GM21723 (cell line): ENCODE measurements at regions not wholly inside any gene's neighbourhood (a gene's known extent, or its start where the extent isn't known, plus 50 kb on each side); places are given as distances from the start of the nearest gene placed in this dataset.

Source experiments
- ATAC-seq: cut with Tn5 transposase; IDR thresholded peaks from one replicate; pipeline ENCODE4 v1.9.1; 2021; ENCODE audit warnings: mild to moderate bottlenecking, moderate library complexity; ENCODE audit not compliant: unreplicated experiment

DNA sequence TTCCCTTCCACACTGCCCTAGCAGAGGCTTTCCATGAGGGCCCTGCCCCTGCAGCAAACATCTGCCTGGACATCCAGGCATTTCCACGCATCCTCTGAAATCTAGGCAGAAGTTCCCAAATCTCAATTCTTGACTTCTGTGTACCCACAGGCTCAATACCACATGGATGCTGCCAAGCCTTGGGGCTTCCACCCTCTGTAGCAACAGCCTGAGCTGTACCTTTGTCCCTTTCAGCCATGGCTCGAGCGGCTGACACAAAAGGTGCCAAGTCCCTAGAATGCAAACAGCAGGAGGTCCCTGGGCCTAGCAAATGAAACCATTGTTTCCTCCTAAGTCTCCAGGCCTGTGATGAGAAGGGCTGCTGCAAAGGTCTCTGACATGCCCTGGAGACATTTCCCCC is 744.5 kb upstream of the LINC00305 start:
- ATAC-seq: no peak

DNA sequence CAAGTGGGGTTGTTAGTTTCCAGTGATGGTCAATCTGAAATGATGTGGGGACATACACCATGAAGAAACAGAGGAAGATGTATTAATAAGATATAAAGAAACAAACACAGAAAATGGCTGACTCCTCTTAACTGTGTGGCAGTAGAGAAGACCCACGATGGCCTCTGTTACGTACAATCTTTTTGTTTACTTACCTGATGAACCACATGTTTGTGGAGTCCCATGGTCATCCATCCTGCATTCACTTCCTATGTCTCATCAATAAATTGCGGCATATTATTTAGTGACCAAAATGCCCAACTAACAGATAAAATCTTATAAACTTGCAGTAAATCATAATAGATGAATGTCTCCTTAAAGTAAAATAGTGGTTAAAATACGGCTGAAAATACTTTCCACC is 740.1 kb upstream of the LINC00305 start:
- no peak for ATAC-seq

DNA sequence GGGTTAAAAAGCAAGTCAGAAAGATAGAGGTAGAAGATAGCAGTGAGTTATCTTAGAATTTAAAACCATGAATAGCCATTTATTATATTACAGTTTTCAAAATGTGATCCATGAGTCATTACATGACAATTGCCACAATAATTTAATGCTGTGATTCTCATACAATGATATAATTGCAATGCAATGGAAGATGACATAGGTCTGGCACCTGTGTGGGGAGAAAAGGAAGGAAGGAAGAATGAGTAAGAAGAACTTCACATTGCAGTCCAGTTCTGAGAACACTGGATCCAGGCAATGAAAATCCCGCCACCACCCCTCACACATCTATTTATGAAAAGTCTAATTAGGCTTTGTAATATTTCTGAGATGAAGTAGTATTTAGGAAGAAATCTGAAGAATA is 738.1 kb upstream of the LINC00305 start:
- ATAC-seq: no peak

DNA sequence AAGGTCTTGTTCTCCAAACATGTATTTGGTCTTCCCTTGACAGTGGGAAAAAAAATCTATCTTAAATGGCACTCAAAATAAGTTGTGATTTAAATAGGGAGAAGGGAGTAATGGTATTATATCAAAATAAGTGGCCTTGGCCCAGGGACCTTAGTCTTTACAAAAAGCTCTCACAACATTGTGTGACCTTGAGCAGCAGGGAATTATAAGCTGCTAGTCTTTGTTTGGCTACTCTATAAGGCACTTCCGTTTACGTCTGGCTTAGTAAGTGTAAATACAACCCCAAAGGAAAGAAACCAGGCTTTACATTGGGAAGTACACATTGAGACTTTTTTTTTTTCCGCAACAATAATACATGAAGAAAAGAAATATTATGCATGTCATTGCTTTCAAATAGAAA is 734.0 kb upstream of the LINC00305 start:
- ATAC-seq: no peak

DNA sequence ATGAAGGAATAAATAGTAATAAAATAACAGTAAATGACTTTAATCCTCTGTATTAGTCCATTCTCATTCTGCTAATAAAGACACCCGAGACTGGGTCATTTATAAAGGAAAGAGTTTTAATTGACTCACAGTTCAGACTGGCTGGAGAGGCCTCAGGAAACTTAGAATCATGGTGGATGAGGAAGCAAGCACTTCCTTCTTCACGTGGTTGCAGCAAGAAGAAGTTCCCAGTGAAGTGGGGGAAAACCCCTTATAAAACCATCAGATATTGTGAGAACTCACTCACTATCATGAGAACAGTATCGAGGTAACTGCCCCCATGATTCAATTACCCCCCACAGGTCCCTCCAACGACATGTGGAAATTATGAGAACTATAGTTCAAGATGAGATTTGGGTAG is 727.9 kb upstream of the LINC00305 start:
- ATAC-seq: no peak

DNA sequence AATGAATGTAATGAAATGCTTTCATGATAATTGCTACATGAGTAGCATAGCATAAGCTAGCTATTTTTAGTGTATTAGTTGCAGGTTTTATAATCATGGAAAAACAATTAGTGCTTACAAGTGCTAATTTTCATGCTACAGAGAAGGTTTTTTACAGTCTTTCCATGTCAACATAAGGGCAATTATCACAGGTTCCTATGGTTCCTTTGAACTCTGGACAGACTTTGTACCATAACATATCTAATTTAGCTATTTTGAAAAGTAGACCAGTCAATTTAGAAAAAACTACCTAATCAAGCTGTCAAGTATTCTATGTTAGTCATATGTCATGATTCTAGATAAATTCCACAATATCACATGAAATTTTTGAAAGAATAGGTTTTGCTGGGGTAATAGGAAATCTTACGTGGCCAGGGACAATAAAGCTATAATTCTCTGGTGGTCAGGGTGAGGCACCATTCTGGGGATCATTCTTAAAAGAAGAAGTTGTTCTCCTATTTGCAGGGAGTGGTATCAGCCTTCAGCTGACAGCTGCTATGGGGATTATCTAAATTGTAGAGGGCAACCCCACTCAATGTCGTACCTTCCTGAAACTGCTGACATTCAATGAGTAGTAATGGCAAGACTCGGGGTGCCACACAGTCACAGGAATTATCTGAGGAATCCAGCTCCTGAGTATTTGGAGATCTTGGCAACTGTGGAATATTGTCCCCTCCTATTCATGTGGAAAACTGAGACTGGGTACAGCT is 724.0 kb upstream of the LINC00305 start:
- ATAC-seq: no peak

DNA sequence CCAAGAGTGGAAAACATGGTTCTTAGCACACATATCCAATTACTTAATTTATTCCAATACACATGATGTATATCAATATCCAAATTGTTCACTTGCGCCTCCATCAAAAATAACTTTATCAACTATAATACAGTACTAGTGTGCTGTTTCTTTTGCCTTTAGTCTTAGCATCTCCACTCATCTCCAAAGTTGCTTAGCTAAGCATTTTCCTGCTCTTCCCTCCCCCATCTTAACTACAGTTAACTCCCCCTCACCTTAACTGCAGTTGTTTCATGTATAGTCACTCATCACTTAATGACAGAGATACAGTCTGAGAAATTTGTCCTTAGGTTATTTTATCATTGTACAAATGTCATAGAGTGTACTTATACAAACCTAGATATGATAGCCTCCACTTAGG is 705.2 kb upstream of the LINC00305 start:
- ATAC-seq: no peak

DNA sequence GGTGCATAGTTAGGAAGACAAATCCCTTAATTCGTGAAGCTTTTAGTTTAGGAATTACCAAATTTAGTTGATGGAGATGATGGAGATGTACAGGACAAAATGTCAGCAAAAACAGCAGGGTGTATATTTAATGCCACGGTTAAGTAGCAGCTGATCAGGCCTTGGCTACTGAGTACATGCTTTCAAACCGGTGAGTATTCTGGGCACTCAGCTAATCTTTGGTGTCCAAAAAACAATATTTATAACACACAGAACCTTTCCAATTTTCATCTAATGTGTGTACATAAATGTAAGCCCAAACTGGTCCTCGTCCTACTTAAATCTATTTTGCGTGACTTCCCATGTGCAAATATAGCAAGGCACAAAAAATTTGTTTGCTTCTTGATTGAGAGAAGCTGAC is 703.4 kb upstream of the LINC00305 start:
- ATAC-seq: no peak

DNA sequence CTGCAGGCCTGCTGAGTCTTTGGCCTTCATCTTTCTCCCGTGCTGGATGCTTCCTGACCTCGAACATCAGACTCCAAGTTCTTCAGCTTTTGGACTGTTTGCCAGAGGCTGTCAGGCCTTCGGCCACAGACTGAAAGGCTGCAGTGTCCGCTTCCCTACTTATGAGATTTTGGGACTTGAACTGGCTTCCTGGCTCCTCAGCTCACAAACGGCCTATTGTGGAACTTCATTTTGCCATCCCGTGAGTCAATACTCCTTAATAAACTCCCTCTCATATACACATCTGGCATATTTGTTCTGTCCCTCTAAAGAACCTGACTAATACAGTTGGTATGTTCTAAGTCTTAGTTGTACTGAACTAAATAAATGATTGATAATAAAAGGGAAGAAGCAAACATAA is 702.8 kb upstream of the LINC00305 start:
- no peak for ATAC-seq

DNA sequence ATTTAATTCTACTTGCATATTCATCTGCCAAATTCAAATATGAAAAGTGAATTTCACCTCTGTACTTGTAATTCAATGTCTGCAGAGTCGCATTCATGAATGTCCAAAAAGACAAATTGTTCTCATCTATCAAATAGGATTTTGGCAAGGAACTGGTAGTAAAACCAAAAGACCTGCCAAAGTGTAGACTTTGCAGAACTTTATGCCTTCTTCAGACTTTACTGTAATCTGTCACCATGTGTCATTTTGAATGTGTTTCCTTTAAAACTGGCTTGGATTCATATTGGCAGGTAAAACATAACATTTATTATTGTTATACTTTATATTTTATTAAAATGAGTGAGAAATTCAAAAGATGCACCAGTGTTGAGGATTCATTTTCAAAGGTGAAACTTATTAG is 701.9 kb upstream of the LINC00305 start:
- no peak for ATAC-seq

DNA sequence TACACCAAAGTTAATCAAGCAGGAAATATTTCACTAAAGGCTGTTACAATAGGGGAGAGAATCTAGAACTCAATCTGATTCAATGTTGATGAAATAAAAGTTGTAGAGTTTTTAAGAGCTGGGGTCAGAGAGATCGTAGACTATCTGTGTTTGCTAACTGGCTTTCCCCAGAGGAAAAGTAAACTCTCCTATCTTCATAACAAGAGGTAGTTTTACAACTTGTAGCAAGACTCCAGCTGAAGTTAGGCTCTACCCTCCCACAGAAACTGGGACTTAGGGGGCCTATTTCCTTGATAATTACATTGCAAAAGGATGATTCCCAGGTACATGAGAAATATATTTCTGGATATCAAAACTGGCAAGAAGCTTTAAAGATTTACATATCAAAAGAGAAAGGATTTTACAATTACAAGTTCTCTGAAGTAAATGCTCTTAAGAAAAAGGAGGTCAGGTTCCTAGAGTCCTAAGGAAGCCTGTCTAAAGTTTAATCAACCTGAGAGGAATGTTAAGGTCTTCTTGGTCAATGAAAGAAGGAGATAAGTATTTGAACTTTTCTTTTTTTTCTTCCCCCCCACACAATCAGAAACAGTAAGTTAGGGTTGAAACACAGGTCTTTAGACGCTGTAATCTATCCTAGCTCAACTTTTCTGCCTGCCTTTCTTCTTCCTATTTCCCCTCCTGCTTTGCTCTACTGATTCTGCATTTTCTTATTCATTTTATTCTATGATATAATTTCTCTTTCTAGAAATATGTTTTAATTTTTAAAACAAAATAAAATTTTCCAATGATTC is 692.2 kb upstream of the LINC00305 start:
- ATAC-seq: no peak

DNA sequence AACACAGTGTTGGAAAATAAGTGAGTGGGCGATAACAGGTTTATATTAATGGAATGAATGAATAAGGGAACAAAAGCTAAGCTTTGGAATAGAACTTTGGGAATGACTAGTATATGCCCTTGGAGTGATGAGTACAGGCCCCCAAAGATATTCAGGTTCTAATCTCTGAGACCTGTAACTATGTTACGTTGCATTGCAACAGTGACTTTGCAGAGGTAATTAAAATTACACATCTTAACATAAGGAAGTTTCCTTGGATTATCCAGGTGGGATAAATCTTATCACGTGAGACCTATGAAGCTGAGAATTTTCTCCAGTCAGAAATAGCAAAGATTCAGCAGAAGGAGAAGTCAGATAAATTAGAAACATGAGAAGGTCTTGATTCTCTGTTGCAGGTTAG is 661.5 kb upstream of the LINC00305 start:
- no peak for ATAC-seq

DNA sequence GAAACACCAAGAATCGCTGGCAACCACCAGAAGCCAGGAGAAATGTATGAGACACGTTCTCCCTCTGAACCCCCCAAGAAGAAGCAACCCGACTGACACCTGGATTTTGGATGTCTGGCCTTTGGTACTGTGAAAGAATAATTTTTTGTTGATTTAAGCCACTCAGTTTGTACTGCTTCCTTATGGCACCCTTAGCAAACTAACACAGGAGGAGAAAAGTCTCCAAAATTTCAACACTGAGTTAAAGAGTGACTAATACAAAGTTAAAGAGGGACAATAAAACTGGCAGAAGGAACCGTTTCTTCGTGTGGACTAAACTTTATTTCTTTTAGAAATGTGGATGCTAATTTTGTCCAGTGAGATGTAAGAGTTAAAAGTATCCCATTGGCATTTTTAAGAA is 660.9 kb upstream of the LINC00305 start:
- no peak for ATAC-seq

DNA sequence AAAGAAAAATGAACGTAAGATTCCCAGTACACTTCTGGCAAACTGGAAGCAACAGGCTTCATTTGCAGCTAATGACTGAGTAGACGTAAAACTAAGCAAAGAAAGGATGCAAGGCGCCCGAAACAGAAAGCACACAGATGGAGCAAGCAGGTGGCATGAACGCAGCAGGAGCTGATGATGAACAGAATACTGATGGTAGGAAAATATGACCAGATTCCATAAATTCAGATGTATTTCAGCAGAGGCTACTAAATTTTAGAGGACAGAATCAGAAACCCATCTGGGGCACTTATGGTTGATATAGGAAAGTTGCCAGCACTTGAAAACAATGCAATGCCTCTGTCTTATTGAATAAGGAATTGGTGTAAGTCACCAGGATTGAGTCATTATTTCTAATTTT is 658.7 kb upstream of the LINC00305 start:
- ATAC-seq: no peak

DNA sequence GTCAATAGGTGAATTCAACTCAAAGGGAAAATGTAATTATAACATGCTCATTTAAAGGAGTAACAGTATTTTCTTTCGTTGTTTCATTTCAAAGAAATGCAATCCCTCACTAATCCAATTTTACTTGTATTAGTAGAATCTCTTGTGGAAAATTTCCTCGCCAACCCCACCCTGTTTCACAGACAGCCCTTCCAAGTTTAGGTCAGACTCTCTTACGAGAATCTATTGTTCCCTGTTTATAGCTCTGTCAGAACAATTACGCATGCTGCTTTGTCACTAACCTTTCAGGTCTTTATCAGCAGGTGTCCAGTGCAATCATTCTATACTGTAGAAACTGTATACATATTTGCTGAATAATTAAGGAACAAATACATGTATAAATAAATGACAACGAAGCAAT is 657.8 kb upstream of the LINC00305 start:
- no peak for ATAC-seq

DNA sequence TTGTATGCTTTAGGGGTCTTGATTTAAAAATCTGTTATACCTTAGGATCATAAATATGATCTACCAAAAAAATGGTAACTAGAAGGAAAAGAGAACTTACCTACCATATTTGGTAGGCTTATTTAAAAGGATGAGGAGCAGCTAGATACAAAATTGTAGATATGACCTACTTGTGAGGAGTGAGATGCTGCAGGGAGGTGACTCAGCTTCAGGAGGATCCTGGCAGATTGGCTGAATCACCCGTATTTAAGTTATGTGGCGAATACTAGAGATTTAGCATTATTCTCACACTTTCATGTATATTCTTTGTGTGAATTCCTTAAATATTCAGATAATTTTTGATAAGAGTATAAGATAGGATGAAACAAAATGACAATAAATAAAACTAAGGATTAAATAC is 657.3 kb upstream of the LINC00305 start:
- ATAC-seq: no peak

DNA sequence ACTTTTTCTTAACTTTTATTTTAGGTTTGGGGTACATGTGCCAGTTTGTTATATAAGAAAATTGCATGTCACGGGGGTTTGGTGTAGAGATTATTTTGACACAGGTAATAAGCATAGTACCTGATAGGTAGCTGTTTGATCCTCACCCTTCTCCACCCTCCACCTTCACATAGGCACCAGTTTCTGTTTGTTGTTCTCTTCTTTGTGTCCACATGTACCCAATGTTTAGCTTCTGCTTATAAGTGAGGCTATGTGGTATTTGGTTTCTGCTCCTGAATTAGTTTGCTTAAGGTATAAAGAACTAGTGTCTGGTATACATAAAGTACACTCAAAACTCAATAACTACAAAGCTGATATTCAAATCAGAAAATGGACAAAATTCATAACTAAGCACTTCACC is 654.6 kb upstream of the LINC00305 start:
- no peak for ATAC-seq

DNA sequence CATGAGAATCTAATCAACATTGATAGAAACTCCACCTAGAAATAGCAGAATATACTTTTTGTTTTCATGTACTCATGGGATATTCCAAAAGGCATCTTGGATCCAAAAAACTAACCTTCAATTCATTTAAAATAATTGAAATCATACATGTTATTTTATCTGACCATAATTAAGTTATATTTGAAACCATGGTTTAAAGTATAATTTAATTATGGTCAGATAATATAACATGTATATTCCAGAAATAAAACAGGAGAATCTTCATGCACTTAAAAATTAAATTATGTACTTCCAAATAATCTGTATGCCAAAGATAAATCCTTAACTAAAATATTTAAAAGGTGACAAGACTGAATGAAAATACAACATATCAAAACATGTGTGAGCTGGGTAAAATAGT is 651.3 kb upstream of the LINC00305 start:
- ATAC-seq: no peak

DNA sequence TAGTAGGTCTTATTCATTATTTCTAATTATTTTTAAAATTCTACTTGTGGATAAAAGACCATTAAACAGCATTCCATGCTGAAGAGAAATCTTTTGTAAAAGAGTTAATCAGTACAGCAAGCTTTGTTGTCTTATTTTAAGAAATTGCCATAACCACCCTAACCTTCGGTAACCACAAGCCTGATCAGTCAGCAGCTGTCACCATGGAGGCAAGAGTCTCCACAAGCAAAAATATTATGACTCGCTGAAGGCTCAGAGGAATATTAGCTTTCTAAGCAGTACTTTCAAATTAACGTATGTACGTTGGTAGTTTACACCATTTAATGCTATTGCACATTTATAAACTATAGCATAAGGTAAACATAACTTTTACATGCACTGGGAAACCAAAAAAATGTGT is 650.5 kb upstream of the LINC00305 start:
- ATAC-seq: no peak

DNA sequence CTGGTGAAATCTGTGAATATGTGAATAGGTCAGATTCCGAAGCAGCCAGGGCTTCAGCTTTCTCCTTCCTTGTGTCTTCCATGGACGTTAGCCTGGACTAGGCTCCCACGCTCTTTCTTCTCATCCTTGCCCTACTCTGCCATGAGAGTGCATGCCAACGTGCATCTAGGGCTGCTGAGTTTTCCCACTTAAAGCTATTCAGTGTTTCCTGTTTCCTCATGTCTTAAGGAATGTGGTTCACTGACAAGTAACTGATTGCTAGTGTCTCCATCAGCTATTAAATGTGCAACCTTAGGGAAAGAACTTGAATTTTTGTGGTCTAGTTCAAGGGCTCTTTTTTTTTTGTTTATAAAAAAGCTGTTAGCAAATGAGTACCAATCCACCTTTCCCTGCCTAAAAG is 642.3 kb upstream of the LINC00305 start:
- ATAC-seq: no peak

DNA sequence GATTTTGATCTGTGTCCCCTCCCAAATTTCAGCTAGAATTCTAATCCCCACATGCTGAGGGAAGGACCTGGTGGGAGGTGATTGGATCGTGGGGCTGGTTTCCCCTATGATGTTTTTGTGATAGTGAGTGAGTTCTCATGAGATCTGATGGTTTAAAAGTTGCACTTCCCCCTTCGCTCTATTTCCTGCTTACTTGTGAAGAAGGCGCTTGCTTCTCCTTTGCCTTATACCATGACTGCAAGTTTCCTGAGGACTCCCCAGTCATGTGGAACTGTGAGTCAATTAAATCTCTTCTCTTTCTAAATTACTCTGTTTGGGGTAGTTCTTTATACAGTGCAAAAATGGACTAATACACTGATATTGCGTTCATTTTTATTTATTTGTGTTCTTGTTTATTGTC is 636.8 kb upstream of the LINC00305 start:
- ATAC-seq: no peak

DNA sequence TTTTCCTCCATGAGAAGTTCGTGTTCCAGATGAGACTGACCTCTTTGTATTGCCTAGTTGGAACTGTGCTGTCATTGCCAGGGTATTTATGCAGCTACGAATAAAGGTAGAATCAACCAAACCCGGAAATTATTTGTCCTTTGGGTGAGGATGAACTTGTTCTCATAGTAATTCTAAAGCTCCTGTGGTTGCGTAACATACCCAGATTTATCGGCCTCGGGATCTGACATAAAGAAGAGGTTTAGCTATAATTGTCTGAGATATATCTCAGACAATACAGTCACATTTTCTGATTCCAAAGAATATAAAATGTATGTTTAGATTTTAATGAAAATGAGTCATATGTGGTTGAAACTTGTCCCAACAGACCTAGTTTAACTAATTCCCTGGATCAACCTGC is 628.7 kb upstream of the LINC00305 start:
- no peak for ATAC-seq

DNA sequence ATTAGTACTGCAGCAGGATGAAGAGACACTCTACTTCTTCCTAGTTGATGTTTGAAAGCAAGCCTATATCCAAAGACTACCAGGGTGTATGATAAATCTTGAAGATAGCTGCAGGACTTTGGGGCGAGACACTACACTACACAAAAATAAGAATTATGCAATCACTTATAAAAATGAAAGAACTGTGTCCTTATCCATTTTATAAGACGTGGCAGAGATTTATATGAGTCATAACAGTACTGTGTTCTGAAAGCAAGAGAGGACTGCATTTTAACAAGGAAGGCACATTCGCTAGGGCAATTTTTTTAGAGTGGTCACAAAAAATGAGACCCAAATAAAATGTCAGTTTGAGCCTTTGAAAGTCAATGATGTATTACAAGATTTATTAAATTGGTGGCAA is 617.0 kb upstream of the LINC00305 start:
- no peak for ATAC-seq
